Suprapubic skin (tissue), 4 donors: ENCODE measurements at regions not wholly inside any gene's neighbourhood (a gene's known extent, or its start where the extent isn't known, plus 50 kb on each side); places are given as distances from the start of the nearest gene placed in this dataset.

Experiments
- EP300 ChIP-seq: sonication (generic); formaldehyde crosslinking; IDR thresholded peaks from one replicate; pipeline ENCODE4 v1.6.1; 2017; ENCODE audit warnings: antibody characterized with exemption
- POLR2A ChIP-seq, 2 donors: fragments of 450-650 bp; IDR thresholded peaks; one replicate each; pipeline ENCODE4 v1.6.1; 2017; ENCODE audit warnings: antibody characterized with exemption in 2 of 2, mild to moderate bottlenecking in 2 of 2, moderate library complexity in 2 of 2
- POLR2AphosphoS5 ChIP-seq, 3 donors: sonication (generic); formaldehyde crosslinking; IDR thresholded peaks; one replicate each; pipeline ENCODE4 v1.6.1; 2017; ENCODE audit warnings: antibody characterized with exemption in 3 of 3
- TF ChIP-seq, protein P1 (sequence below), 2 donors: fragments of 200-600 bp in 1 of 2; fragments of 450-650 bp in 1 of 2; sonication (generic) in 1 of 2; IDR thresholded peaks; one replicate each; pipeline ENCODE4 v1.5.1; 2016 to 2019; ENCODE audit warnings: antibody characterized with exemption in 2 of 2, mild to moderate bottlenecking in 1 of 2, moderate library complexity in 1 of 2

DNA sequence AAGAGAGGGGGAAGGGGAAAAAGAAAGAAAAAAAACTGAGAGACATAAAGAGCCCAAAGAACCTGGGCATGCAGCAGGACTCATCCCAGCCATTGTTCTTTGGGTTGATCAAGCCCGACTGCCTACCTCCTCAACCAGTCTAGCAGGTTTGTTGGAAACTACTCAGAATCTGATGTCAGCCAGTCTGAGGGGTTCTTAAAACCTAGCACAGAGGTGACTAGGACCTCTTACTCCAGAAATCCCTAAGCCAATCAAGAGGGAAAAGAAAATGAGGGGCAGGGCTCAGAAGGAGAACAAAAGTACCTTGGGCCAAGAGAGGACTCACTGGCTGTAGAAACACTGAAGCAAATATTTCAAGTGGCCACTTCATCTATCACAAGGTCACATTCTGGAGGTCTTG is 228.0 kb downstream of the AASDHPPT start:
- TF ChIP-seq, protein P1, sequence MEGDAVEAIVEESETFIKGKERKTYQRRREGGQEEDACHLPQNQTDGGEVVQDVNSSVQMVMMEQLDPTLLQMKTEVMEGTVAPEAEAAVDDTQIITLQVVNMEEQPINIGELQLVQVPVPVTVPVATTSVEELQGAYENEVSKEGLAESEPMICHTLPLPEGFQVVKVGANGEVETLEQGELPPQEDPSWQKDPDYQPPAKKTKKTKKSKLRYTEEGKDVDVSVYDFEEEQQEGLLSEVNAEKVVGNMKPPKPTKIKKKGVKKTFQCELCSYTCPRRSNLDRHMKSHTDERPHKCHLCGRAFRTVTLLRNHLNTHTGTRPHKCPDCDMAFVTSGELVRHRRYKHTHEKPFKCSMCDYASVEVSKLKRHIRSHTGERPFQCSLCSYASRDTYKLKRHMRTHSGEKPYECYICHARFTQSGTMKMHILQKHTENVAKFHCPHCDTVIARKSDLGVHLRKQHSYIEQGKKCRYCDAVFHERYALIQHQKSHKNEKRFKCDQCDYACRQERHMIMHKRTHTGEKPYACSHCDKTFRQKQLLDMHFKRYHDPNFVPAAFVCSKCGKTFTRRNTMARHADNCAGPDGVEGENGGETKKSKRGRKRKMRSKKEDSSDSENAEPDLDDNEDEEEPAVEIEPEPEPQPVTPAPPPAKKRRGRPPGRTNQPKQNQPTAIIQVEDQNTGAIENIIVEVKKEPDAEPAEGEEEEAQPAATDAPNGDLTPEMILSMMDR (IDR thresholded peaks at IDR 0.05), result no peak
- TF ChIP-seq POLR2AphosphoS5 (IDR thresholded peaks at IDR 0.05) (no peak), POLR2A (IDR thresholded peaks at IDR 0.05) (no peak), EP300 (no peak)
